Gastrocnemius medialis (tissue), 4 donors: ENCODE measurements at regions not wholly inside any gene's neighbourhood (a gene's known extent, or its start where the extent isn't known, plus 50 kb on each side); places are given as distances from the start of the nearest gene placed in this dataset.

Experiments used
- ATAC-seq, 2 donors: fragments of 150-250 bp; one replicate each; pipeline ENCODE4 v1.9.1; 2016
- DNase-seq, 2 donors: peaks; one replicate each; pipeline ENCODE4 v3.0.0-alpha.2; 2019
- H3K27ac ChIP-seq, 4 donors: fragments of 200-600 bp; sonication (generic); 1 replicate in 1 of 4; 2 replicates in 3 of 4; pipeline ENCODE4 v1.5.1; 2016 to 2018; ENCODE audit warnings: mild to moderate bottlenecking in 2 of 4, moderate library complexity in 1 of 4
- H3K27me3 ChIP-seq, 3 donors: fragments of 200-600 bp; sonication (generic) in 2 of 3; 1 replicate in 1 of 3; 2 replicates in 2 of 3; pipeline versions ENCODE4 v1.5.1 to v1.6.0; 2016 to 2019; ENCODE audit warnings: mild to moderate bottlenecking in 1 of 3, moderate library complexity in 1 of 3
- H3K36me3 ChIP-seq, 2 donors: fragments of 200-600 bp; sonication (generic) in 1 of 2; one replicate each; pipeline ENCODE4 v1.5.1; 2017 to 2018
- H3K4me1 ChIP-seq, 2 donors: fragments of 200-600 bp; sonication (generic) in 1 of 2; one replicate each; pipeline ENCODE4 v1.5.1; 2016 to 2017; ENCODE audit warnings: mild to moderate bottlenecking in 2 of 2
- H3K4me3 ChIP-seq, 4 donors: fragments of 200-600 bp; sonication (generic) in 3 of 4; 1 replicate in 1 of 4; 2 replicates in 3 of 4; pipeline ENCODE4 v1.5.1; 2016 to 2019; ENCODE audit warnings: mild to moderate bottlenecking in 2 of 4
- H3K9me3 ChIP-seq, 3 donors: fragments of 200-600 bp; sonication (generic) in 2 of 3; 1 replicate in 1 of 3; 2 replicates in 2 of 3; pipeline ENCODE4 v1.5.1; 2016 to 2019
- POLR2A ChIP-seq, 2 donors: fragments of 450-650 bp; IDR thresholded peaks; one replicate each; pipeline ENCODE4 v1.6.1; 2017; ENCODE audit warnings: antibody characterized with exemption in 2 of 2, mild to moderate bottlenecking in 2 of 2, moderate library complexity in 2 of 2
- in situ Hi-C, 4 donors: fragments of 200-750 bp; cut with MboI; loops; one replicate each; pipeline versions ENCODE4 v1.15.0 to v1.8.0; 2017; ENCODE audit warnings: low sequenced_read_pairs in 4 of 4
- intact Hi-C: fragments of 100-400 bp; cut with DNase I; formaldehyde crosslinking; loops from one replicate; pipeline ENCODE4 v1.15.1; 2023; ENCODE audit warnings: low total_unique reads
- TF ChIP-seq, protein P1 (sequence below), 5 experiments: fragments of 450-650 bp in 3 of 5; fragments of 200-600 bp in 2 of 5; sonication (generic) in 2 of 5; IDR thresholded peaks in 4 of 5; conservative IDR thresholded peaks in 1 of 5; 1 replicate in 4 of 5; 2 replicates in 1 of 5; pipeline ENCODE4 v1.5.1; 2016 to 2019; ENCODE audit warnings: antibody characterized with exemption in 5 of 5, mild to moderate bottlenecking in 3 of 5, moderate library complexity in 3 of 5

DNA sequence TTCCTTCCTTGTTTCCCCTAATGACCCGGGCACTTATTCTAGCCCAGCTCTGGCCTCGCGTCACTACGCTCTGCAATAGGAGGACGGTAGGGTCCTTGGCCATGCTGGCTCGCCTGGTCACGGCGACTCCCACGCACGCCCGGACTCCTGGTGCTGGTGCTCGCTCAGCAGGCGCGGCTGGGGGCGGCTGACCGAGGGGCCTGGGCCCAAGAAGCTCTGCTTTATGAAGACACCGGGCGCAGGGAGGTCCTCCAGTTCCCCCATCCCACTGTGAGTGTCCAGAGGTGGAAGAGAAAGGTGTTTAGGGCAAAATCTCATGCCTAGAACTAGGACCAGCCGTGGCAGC lies 54.2 kb upstream of the ZNF32 start:
- ATAC-seq (no peak), DNase-seq (no peak)
- Histone ChIP-seq H3K9me3 (no peaks in the 10 kb centered on the region), H3K4me1 (no peaks in the 10 kb centered on the region), H3K4me3 (no peak overlapping the region), H3K36me3 (no peaks in the 10 kb centered on the region), H3K27ac (no peak overlapping the region), H3K27me3 (no peaks in the 10 kb centered on the region)
- TF ChIP-seq POLR2A (IDR thresholded peaks at IDR 0.05): no peak
- TF ChIP-seq, protein P1, sequence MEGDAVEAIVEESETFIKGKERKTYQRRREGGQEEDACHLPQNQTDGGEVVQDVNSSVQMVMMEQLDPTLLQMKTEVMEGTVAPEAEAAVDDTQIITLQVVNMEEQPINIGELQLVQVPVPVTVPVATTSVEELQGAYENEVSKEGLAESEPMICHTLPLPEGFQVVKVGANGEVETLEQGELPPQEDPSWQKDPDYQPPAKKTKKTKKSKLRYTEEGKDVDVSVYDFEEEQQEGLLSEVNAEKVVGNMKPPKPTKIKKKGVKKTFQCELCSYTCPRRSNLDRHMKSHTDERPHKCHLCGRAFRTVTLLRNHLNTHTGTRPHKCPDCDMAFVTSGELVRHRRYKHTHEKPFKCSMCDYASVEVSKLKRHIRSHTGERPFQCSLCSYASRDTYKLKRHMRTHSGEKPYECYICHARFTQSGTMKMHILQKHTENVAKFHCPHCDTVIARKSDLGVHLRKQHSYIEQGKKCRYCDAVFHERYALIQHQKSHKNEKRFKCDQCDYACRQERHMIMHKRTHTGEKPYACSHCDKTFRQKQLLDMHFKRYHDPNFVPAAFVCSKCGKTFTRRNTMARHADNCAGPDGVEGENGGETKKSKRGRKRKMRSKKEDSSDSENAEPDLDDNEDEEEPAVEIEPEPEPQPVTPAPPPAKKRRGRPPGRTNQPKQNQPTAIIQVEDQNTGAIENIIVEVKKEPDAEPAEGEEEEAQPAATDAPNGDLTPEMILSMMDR (IDR thresholded peaks at IDR 0.05 in 4 of 5, conservative IDR thresholded peaks at IDR 0.05 in 1 of 5): no peak
- in situ Hi-C loops: no loop called here
- intact Hi-C loops: no loop called here

DNA sequence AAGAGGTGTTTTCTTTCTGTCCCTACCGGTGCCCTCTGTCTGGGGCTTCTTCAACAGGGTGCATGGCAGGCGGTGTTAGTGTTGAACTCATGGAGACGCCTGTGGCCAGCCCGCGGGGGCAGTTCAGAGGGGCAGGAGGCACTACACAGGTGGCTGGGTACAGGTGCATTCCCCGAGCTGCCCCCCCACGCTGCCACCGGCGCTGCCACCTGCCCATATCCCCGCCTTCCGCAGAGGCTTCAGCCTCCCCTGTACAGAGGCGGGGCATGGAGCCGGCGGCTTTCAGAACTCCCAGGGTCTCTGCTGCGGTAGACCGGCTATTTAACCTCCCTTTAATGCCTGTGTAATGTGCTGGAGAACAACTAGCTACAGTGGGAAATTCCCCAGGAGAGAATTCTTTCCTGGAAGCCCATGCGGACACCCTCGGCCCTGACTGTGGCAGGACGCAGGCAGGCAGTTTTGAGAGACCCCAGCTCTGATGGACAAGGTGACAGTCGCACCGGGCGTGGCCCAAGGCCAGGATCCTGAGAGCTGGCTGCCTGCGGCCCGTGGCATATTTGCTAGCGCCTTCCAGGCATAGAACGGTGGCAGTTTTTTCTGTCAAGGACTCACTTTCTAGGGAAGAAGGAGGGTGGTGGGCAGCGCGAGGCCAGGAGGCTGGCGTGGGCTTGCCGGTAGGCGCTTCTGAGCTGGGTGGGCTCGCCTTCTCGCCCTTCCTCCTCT lies 53.7 kb upstream of the ZNF32 start:
- no peak for TF ChIP-seq POLR2A (IDR thresholded peaks at IDR 0.05)
- TF ChIP-seq, protein P1 (IDR thresholded peaks at IDR 0.05 in 4 of 5, conservative IDR thresholded peaks at IDR 0.05 in 1 of 5): no peak
- DNase-seq: no peak
- intact Hi-C loops (no loop called here), in situ Hi-C loops (no loop called here)
- Histone ChIP-seq H3K27ac (no peak overlapping the region), H3K4me1 (no peaks in the 10 kb centered on the region), H3K36me3 (no peaks in the 10 kb centered on the region), H3K4me3 (no peak overlapping the region), H3K9me3 (no peaks in the 10 kb centered on the region), H3K27me3 (no peaks in the 10 kb centered on the region)
- ATAC-seq: no peak

DNA sequence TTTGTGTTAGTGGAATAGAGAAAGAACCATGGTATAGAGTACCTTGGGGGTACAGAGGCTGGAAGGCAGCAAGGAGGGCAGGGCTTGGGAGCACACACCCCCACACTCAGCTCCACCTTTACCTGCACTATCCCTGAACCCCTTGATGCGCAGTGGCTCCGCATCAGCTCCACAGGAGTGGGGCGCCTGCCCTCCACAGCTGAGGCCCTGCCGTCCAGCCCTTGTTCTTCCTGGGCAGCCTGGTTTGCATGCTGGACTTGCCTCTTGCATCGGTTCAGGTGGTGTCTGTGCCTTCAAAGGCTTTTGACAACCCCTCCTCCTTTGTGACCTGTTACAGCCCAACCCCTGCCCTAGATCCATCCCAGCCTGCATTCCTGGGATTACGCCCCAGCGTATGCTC lies 52.6 kb upstream of the ZNF32 start:
- ATAC-seq: no peak
- no peaks in the 10 kb centered on the region for H3K36me3 ChIP-seq
- in situ Hi-C loops (no loop called here), intact Hi-C loops (no loop called here)
- no peaks in the 10 kb centered on the region for H3K4me1 ChIP-seq
- DNase-seq: no peak
- no peaks in the 10 kb centered on the region for H3K9me3 ChIP-seq
- H3K27ac ChIP-seq: no peak overlapping the region
- H3K27me3 ChIP-seq: no peaks in the 10 kb centered on the region
- TF ChIP-seq, protein P1 (IDR thresholded peaks at IDR 0.05 in 4 of 5, conservative IDR thresholded peaks at IDR 0.05 in 1 of 5): no peak
- no peak for TF ChIP-seq POLR2A (IDR thresholded peaks at IDR 0.05)
- no peak overlapping the region for H3K4me3 ChIP-seq

DNA sequence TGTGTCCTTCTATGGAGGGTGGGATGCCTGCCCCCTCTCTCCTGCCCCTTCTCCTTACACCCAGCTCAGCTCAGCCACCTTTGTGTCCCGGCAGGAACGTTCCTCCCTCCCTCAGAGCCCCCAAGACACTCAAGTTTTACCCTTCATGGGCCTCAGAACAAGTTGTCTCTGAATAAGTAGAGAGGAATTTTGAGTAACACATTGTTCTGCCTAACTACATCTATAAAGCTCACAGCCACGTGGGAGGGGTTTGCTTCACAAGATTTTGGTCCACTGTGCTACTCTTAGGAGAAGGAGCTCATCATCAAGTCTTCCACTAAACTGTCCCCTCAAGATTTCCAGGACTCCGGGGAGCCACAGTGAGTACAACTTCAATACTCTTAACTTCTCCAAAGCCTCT lies 51.6 kb upstream of the ZNF32 start:
- H3K27me3 ChIP-seq: no peaks in the 10 kb centered on the region
- no peak for ATAC-seq
- TF ChIP-seq, protein P1 (IDR thresholded peaks at IDR 0.05 in 4 of 5, conservative IDR thresholded peaks at IDR 0.05 in 1 of 5): no peak
- no peak for TF ChIP-seq POLR2A (IDR thresholded peaks at IDR 0.05)
- no peaks in the 10 kb centered on the region for H3K4me1 ChIP-seq
- no peak for DNase-seq
- no peaks in the 10 kb centered on the region for H3K36me3 ChIP-seq
- H3K9me3 ChIP-seq: no peaks in the 10 kb centered on the region
- no peak overlapping the region for H3K4me3 ChIP-seq
- intact Hi-C loops: no loop called here
- no peak overlapping the region for H3K27ac ChIP-seq
- in situ Hi-C loops: no loop called here

DNA sequence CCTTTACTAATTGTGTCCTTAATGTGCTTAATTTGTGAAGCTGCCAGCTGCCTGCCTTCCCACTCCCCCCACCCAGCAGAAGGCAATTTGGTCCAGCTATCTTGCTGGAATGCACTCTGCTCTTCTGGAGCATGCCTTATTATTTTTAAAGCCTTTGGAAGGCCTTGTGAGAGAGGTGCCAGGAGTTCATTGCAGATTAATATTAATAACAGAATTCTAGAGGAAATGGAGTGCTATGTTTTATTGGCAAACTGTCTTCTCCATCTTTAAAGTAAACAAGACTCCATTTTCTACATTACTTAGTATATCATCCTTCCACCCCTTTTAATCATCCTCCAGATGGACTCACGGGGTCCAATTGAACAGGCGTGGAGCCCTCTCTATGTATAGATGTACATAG lies 50.8 kb upstream of the ZNF32 start:
- H3K9me3 ChIP-seq: no peaks in the 10 kb centered on the region
- no peak overlapping the region for H3K27ac ChIP-seq
- TF ChIP-seq, protein P1 (IDR thresholded peaks at IDR 0.05 in 4 of 5, conservative IDR thresholded peaks at IDR 0.05 in 1 of 5): no peak
- no peak for TF ChIP-seq POLR2A (IDR thresholded peaks at IDR 0.05)
- in situ Hi-C loops (loop anchor here in 2 of 4 donors (25.0 kb wide), 2 partner anchors 338 to 363 kb away; no protein-coding TSS in a partner anchor), intact Hi-C loops (loop anchor here (10.0 kb wide), 1 partner anchor 85 kb away; no protein-coding TSS in a partner anchor)
- no peaks in the 10 kb centered on the region for H3K36me3 ChIP-seq
- H3K27me3 ChIP-seq: no peaks in the 10 kb centered on the region
- no peak for DNase-seq
- H3K4me3 ChIP-seq: no peak overlapping the region
- ATAC-seq: no peak
- H3K4me1 ChIP-seq: no peaks in the 10 kb centered on the region
